ENCODE measurements at regions not wholly inside any gene's neighbourhood (a gene's known extent, or its start where the extent isn't known, plus 50 kb on each side); places are given as distances from the start of the nearest gene placed in this dataset.

GRCh38 chr9:695252-695651 is 146.2 kb upstream of the DMRT1 start:
- DNase-seq: no peak

- no peak for DNase-seq
Observed at GRCh38 chr9:696332-697323, 144.9 kb upstream of the DMRT1 start.

GRCh38 chr9:698276-698675 is 143.2 kb upstream of the DMRT1 start:
- no peak for DNase-seq

- DNase-seq: no peak
Observed at GRCh38 chr9:698954-699353, 142.5 kb upstream of the DMRT1 start.

GRCh38 chr9:699396-699795 is 142.1 kb upstream of the DMRT1 start:
- DNase-seq: no peak

GRCh38 chr9:700365-701282 is 140.9 kb upstream of the DMRT1 start:
- no peak for DNase-seq

- no peak for DNase-seq
Observed at GRCh38 chr9:703392-703791, 138.1 kb upstream of the DMRT1 start.

- DNase-seq: no peak
Observed at GRCh38 chr9:706073-706472, 135.4 kb upstream of the DMRT1 start.

GRCh38 chr9:706606-707459 is 134.7 kb upstream of the DMRT1 start:
- DNase-seq: peak; percentile 15

- DNase-seq: no peak
Observed at GRCh38 chr9:708182-708550, 133.3 kb upstream of the DMRT1 start.

GRCh38 chr9:708551-709432 is 132.7 kb upstream of the DMRT1 start:
- DNase-seq: no peak

- no peak for DNase-seq
Observed at GRCh38 chr9:710951-711745, 130.3 kb upstream of the DMRT1 start.

- no peak for DNase-seq
Observed at GRCh38 chr9:711761-712553, 129.5 kb upstream of the DMRT1 start.

GRCh38 chr9:712643-713042 is 128.9 kb upstream of the DMRT1 start:
- no peak for DNase-seq

- no peak for DNase-seq
Observed at GRCh38 chr9:713091-713490, 128.4 kb upstream of the DMRT1 start.

- DNase-seq: no peak
Observed at GRCh38 chr9:714675-715074, 126.8 kb upstream of the DMRT1 start.

GRCh38 chr9:715300-715699 is 126.2 kb upstream of the DMRT1 start:
- DNase-seq: no peak

GRCh38 chr9:715743-716400 is 125.6 kb upstream of the DMRT1 start:
- no peak for DNase-seq

GRCh38 chr9:717722-718121 is 123.8 kb upstream of the DMRT1 start:
- no peak for DNase-seq
